D341Med (cell line): ENCODE measurements at regions not wholly inside any gene's neighbourhood (a gene's known extent, or its start where the extent isn't known, plus 50 kb on each side); places are given as distances from the start of the nearest gene placed in this dataset.
A peak's percentile ranks its signal among the peaks of the same experiment; 100 is the strongest.
"Not testable (repeated sequence)": the region's sequence is repeated elsewhere in the genome, so short reads cannot be mapped to it uniquely, and the experiment has no call there.

Experiments used
- DNase-seq: peaks from one replicate; pipeline ENCODE4 v3.0.0; 2012; ENCODE audit warnings: low spot score

- no peak for DNase-seq
Measured at GRCh38 chr4:31189938-31190337, 469.8 kb downstream of the PCDH7 start.

- DNase-seq, result no peak
Measured at GRCh38 chr4:31190671-31191070, 470.5 kb downstream of the PCDH7 start.

GRCh38 chr4:31192341-31192740 is 472.2 kb downstream of the PCDH7 start:
- no peak for DNase-seq

- no peak for DNase-seq
Measured at GRCh38 chr4:31193521-31193920, 473.4 kb downstream of the PCDH7 start.

- DNase-seq, result no peak
Measured at GRCh38 chr4:31194823-31195222, 474.7 kb downstream of the PCDH7 start.

GRCh38 chr4:31199644-31200043 is 479.5 kb downstream of the PCDH7 start:
- no peak for DNase-seq

GRCh38 chr4:31202054-31202453 is 481.9 kb downstream of the PCDH7 start:
- not testable (repeated sequence) for DNase-seq

GRCh38 chr4:31204874-31205273 is 484.7 kb downstream of the PCDH7 start:
- DNase-seq, result peak; percentile 27

GRCh38 chr4:31220921-31221320 is 500.8 kb downstream of the PCDH7 start:
- DNase-seq, result no peak

GRCh38 chr4:31228068-31228467 is 507.9 kb downstream of the PCDH7 start:
- DNase-seq, result no peak

GRCh38 chr4:31230594-31230993 is 510.4 kb downstream of the PCDH7 start:
- DNase-seq, result no peak

- no peak for DNase-seq
Measured at GRCh38 chr4:31234494-31234893, 514.3 kb downstream of the PCDH7 start.

GRCh38 chr4:31234901-31235300 is 514.7 kb downstream of the PCDH7 start:
- DNase-seq, result no peak

GRCh38 chr4:31236020-31236638 is 516.0 kb downstream of the PCDH7 start:
- DNase-seq, result peak; percentile 51

GRCh38 chr4:31236639-31237173 is 516.5 kb downstream of the PCDH7 start:
- DNase-seq, result no peak

GRCh38 chr4:31237233-31237632 is 517.1 kb downstream of the PCDH7 start:
- no peak for DNase-seq

GRCh38 chr4:31239886-31240285 is 519.7 kb downstream of the PCDH7 start:
- no peak for DNase-seq

GRCh38 chr4:31241504-31242106 is 521.4 kb downstream of the PCDH7 start:
- DNase-seq, result no peak

GRCh38 chr4:31246856-31247255 is 526.7 kb downstream of the PCDH7 start:
- DNase-seq, result no peak

- DNase-seq, result no peak
Measured at GRCh38 chr4:31259119-31259518, 539.0 kb downstream of the PCDH7 start.

- DNase-seq, result no peak
Measured at GRCh38 chr4:31261632-31262031, 541.5 kb downstream of the PCDH7 start.

- not testable (repeated sequence) for DNase-seq
Measured at GRCh38 chr4:31266094-31266493, 545.9 kb downstream of the PCDH7 start.

GRCh38 chr4:31272331-31273061 is 552.3 kb downstream of the PCDH7 start:
- DNase-seq, result no peak
